GM12878 (cell line): ENCODE measurements at regions not wholly inside any gene's neighbourhood (a gene's known extent, or its start where the extent isn't known, plus 50 kb on each side); places are given as distances from the start of the nearest gene placed in this dataset.

Experiments
- ATAC-seq: fragments of 200-7000 bp; cut with Tn5 transposase; 3 replicates; pipeline ENCODE4 v1.9.1; 2020; ENCODE audit warnings: mild to moderate bottlenecking, moderate library complexity
- BruUV-seq: library from RNA; stranded (reverse); fragments of 400-500 nt; replicated peaks from 2 replicates; lab custom pipeline; 2021; lab: Mats Ljungman, UMichigan
- CTCF ChIA-PET: fragments of 300-600 bp; sonication (Branson Sonifier 250); formaldehyde crosslinking; extraction: SDS; loops from one replicate; lab custom pipeline; 2021; ENCODE audit warnings: inconsistent platforms; lab: Yijun Ruan, JAX
- POLR2A ChIA-PET: fragments of 350-600 bp; formaldehyde crosslinking; extraction: SDS; loops from one replicate; lab custom pipeline; 2021; ENCODE audit warnings: inconsistent platforms; lab: Charles Lee
- RAD21 ChIA-PET: fragments of 300-600 bp; sonication (Branson Sonifier 250); formaldehyde crosslinking; loops from one replicate; lab custom pipeline; 2023; ENCODE audit warnings: antibody characterized with exemption; ENCODE audit not compliant: unreplicated experiment; lab: Charles Lee
- SMC1A ChIA-PET: fragments of 300-600 bp; sonication (Branson Sonifier 250); formaldehyde crosslinking; loops from one replicate; lab custom pipeline; 2023; ENCODE audit not compliant: unreplicated experiment, uncharacterized antibody; lab: Charles Lee
- DNase-seq: peaks from one replicate; pipeline ENCODE4 v3.0.0-alpha.2; 2011; ENCODE audit warnings: low read depth, low spot score
- FAIRE-seq: peaks from 3 replicates; lab custom pipeline; 2011; peaks lifted over from hg19 to GRCh38; lab: Jason Lieb, UNC
- H2AFZ ChIP-seq: 2 replicates; pipeline ENCODE4 v1.6.0; 2011; ENCODE audit warnings: low read depth, low read length, control low read depth; ENCODE audit not compliant: control insufficient read depth
- H3K27ac ChIP-seq: 2 replicates; pipeline ENCODE4 v1.5.1; 2011; ENCODE audit warnings: control low read depth; ENCODE audit not compliant: control insufficient read depth, insufficient read depth
- H3K27me3 ChIP-seq, 2 experiments: replicated peaks in 1 of 2; 2 replicates each; pipeline versions ENCODE4 v1.6.0 to v1.6.1; 2011; ENCODE audit warnings: low read length in 1 of 2; ENCODE audit not compliant: control insufficient read depth in 2 of 2, insufficient read depth in 2 of 2
- H3K36me3 ChIP-seq, 2 experiments: 2 replicates each; pipeline ENCODE4 v1.5.1; 2011; ENCODE audit warnings: low read length in 1 of 2; ENCODE audit not compliant: control insufficient read depth in 2 of 2, insufficient read depth in 2 of 2
- H3K4me1 ChIP-seq: 2 replicates; pipeline ENCODE4 v1.6.1; 2011; ENCODE audit warnings: mild to moderate bottlenecking, low read length, moderate library complexity, mixed read lengths; ENCODE audit not compliant: control insufficient read depth, insufficient read depth
- H3K4me2 ChIP-seq: 2 replicates; pipeline ENCODE4 v1.6.0; 2011; ENCODE audit warnings: control low read depth; ENCODE audit not compliant: control insufficient read depth, insufficient read depth
- H3K4me3 ChIP-seq: fragments of 200-600 bp; sonication (generic); 2 replicates; pipeline ENCODE4 v1.5.1; 2016
- H3K79me2 ChIP-seq: 2 replicates; pipeline ENCODE4 v1.6.0; 2011; ENCODE audit warnings: low read length; ENCODE audit not compliant: control insufficient read depth, insufficient read depth
- H3K9ac ChIP-seq: 2 replicates; pipeline ENCODE4 v1.8.0; 2011; ENCODE audit warnings: low read length, control low read depth, mixed read lengths; ENCODE audit not compliant: control insufficient read depth, insufficient read depth
- H3K9me3 ChIP-seq: replicated peaks from 3 replicates; pipeline ENCODE4 v1.5.1; 2011; ENCODE audit warnings: mild to moderate bottlenecking, low read length; ENCODE audit not compliant: control insufficient read depth, insufficient read depth
- H4K20me1 ChIP-seq: 2 replicates; pipeline ENCODE4 v1.6.0; 2011; ENCODE audit not compliant: control insufficient read depth, insufficient read depth
- MEF2B ChIP-seq: fragments of 450-650 bp; IDR thresholded peaks from 2 replicates; pipeline ENCODE4 v1.6.1; 2018; ENCODE audit warnings: mild to moderate bottlenecking, moderate library complexity; ENCODE audit not compliant: partially characterized antibody, poor library complexity, severe bottlenecking
- MTA3 ChIP-seq: IDR thresholded peaks from 2 replicates; pipeline ENCODE4 v1.6.1; 2012; ENCODE audit warnings: low read length, inconsistent platforms, borderline replicate concordance
- PRDM15 ChIP-seq: fragments of 450-650 bp; formaldehyde crosslinking; IDR thresholded peaks from 2 replicates; pipeline ENCODE4 v1.4.0; 2020; ENCODE audit warnings: mild to moderate bottlenecking, moderate library complexity
- RB1 ChIP-seq: fragments of 450-650 bp; formaldehyde crosslinking; IDR thresholded peaks from 2 replicates; pipeline ENCODE4 v1.6.1; 2017; ENCODE audit warnings: mild to moderate bottlenecking, borderline replicate concordance
- RBBP5 ChIP-seq: fragments of 200-600 bp; sonication (generic); conservative IDR thresholded peaks from 2 replicates; pipeline ENCODE4 v1.6.1; 2016
- SKIL ChIP-seq: fragments of 450-650 bp; IDR thresholded peaks from 2 replicates; pipeline ENCODE4 v1.6.1; 2017; ENCODE audit warnings: mild to moderate bottlenecking, low read depth, inconsistent platforms; ENCODE audit not compliant: poor library complexity, severe bottlenecking
- TAF1 ChIP-seq: IDR thresholded peaks from 2 replicates; pipeline ENCODE4 v1.6.1; 2011; ENCODE audit warnings: mild to moderate bottlenecking, low read depth, low read length, borderline replicate concordance
- WGBS: methylation state at CpG from one replicate; pipeline ENCODE4 v1.1.6; 2016; ENCODE audit warnings: low lambda C conversion rate; ENCODE audit not compliant: insufficient replicate concordance, insufficient coverage; ENCODE audit errors: missing lambda C conversion rate; 5-methylcytosine and 5-hydroxymethylcytosine counted together
- in situ Hi-C: fragments of 300-500 bp; cut with MboI; formaldehyde crosslinking; loops from 9 replicates; pipeline ENCODE4 v1.14.3; 2018; ENCODE audit warnings: mixed read lengths
- intact Hi-C: fragments of 100-400 bp; cut with micrococcal nuclease; formaldehyde crosslinking; loops from one replicate; pipeline ENCODE4 v1.14.2; 2022; ENCODE audit not compliant: unreplicated experiment

- ChIA-PET SMC1A (no interaction called here), RAD21 (no interaction called here), POLR2A (interaction anchor here (0.7 kb wide), 1 partner anchor 1749 kb away, joined by 7 read pairs; no protein-coding TSS in a partner anchor), CTCF (interaction anchor here (0.6 kb wide), 1 partner anchor 9 kb away, joined by 3 read pairs; no protein-coding TSS in a partner anchor)
- H4K20me1 ChIP-seq = no peaks in the 10 kb centered on the region
- H3K27ac ChIP-seq = no peak overlapping the region
- H3K9ac ChIP-seq = no peak overlapping the region
- H3K79me2 ChIP-seq = no peaks in the 10 kb centered on the region
- H3K4me3 ChIP-seq = no peak overlapping the region
- H3K36me3 ChIP-seq = no peaks in the 10 kb centered on the region
- intact Hi-C loops (no loop called here), in situ Hi-C loops (no loop called here)
- ATAC-seq (no peak), FAIRE-seq (no peak), DNase-seq (no peak)
- WGBS = 0% methylated on average over 2 of the region's 2 CpGs
- no peak overlapping the region for H2AFZ ChIP-seq
- H3K4me2 ChIP-seq = no peak overlapping the region
- no peak for TF ChIP-seq MEF2B
- no peak for TF ChIP-seq MTA3
- TF ChIP-seq RB1 = no peak
- H3K9me3 ChIP-seq = no peaks in the 10 kb centered on the region
- no TSS peak for BruUV-seq
- H3K4me1 ChIP-seq = no peaks in the 10 kb centered on the region
- H3K27me3 ChIP-seq = peaks cover 0 to 2% of the 10 kb centered on the region in 2 experiments; a peak in 2 of 4 replicates
Observed at GRCh38 chr11:115632061-115632460, 127.8 kb upstream of the CADM1 start.

DNA sequence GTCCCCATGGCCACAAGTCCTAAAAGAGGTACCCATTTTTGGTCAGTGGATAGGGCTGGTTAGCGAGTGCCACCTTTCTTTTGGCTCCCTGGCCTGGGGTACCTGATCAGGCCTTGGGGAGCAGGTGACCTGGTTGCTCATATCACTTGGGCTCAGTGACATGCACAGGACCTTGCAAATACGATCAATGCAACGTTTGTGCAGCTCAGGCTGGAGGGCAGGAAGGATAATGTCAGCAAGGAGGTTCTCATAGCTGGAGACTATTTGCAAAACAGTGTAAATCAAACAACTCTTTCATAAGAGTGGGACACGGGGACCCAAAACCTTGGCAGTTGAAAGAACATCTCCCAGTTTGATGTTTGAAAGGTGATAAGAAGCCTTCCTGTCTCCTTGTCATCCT is 127.4 kb upstream of the CADM1 start:
- no peak overlapping the region for H2AFZ ChIP-seq
- intact Hi-C loops (no loop called here), in situ Hi-C loops (no loop called here)
- WGBS = 27% methylated on average over 4 of the region's 4 CpGs
- no peak overlapping the region for H3K9ac ChIP-seq
- no peak for DNase-seq
- no peak overlapping the region for H3K27ac ChIP-seq
- no peak overlapping the region for H3K4me3 ChIP-seq
- BruUV-seq = no TSS peak
- H4K20me1 ChIP-seq = no peaks in the 10 kb centered on the region
- ChIA-PET SMC1A (interaction anchor here (0.5 kb wide), 1 partner anchor 451 kb away, joined by 3 read pairs; no protein-coding TSS in a partner anchor), RAD21 (no interaction called here), CTCF (no interaction called here), POLR2A (interaction anchor here (0.5 to 1.6 kb wide), 2 partner anchors 10 to 879 kb away, joined by 3 read pairs; no protein-coding TSS in a partner anchor)
- TF ChIP-seq PRDM15 (CRISPR knock-in tag) (no peak), SKIL (no peak), RBBP5 (no peak), TAF1 (no peak)
- no peaks in the 10 kb centered on the region; a peak in 1 of 4 replicates for H3K27me3 ChIP-seq
- no peak for ATAC-seq
- H3K79me2 ChIP-seq = no peaks in the 10 kb centered on the region
- no peaks in the 10 kb centered on the region for H3K36me3 ChIP-seq
- H3K4me1 ChIP-seq = no peaks in the 10 kb centered on the region
- no peaks in the 10 kb centered on the region for H3K9me3 ChIP-seq
- FAIRE-seq = no peak
- H3K4me2 ChIP-seq = no peak overlapping the region
